Glomerular endothelial cell (primary cell): ENCODE measurements at regions not wholly inside any gene's neighbourhood (a gene's known extent, or its start where the extent isn't known, plus 50 kb on each side); places are given as distances from the start of the nearest gene placed in this dataset.

Source experiments
- DNase-seq: peaks from one replicate; pipeline ENCODE4 v3.0.0-alpha.2; 2011; ENCODE audit warnings: low read depth, low spot score; ENCODE audit errors: extremely low read depth

DNA sequence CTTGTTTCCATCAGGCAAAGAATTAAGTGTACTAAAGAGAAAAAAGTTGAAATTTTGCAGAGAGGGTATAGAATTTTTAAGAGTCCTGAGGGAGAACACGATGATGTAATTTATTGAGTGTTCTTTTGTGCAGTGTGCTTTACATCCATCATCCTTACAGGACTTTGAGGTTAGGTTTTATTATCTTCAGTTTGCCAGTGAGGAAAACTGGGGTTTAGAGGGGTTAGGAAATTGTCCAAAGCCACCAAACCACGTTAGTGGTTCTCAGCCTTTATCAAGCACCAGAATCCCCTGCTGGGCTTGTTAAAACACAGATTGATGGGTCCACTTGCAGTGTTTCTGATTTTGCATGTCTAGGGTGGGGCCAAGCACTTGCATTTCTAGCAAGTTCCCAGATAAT is 277.5 kb downstream of the KCNS3 start:
- no peak for DNase-seq

GRCh38 chr2:18154812-18155211 is 276.3 kb downstream of the KCNS3 start:
- no peak for DNase-seq

GRCh38 chr2:18154259-18154658 is 275.8 kb downstream of the KCNS3 start:
- no peak for DNase-seq

DNA sequence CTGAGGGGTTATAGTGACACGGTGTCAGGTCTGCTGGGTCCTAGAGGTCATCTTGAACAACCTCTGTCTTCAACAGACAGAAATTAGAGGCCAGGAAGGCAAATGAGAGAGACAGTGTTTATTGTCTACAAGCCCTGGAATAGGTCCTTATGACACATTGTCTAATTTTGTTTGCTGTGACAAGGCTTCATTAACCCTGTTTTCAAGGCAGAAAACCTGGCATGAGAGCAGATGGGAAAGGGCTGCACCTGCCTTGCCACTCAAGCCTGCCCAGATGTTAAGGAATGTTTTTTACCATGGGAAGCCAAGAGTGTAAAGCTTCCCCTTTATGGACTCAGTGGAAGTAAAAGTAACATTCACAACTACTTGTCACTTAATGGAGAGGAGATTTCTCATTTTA is 275.3 kb downstream of the KCNS3 start:
- no peak for DNase-seq

DNA sequence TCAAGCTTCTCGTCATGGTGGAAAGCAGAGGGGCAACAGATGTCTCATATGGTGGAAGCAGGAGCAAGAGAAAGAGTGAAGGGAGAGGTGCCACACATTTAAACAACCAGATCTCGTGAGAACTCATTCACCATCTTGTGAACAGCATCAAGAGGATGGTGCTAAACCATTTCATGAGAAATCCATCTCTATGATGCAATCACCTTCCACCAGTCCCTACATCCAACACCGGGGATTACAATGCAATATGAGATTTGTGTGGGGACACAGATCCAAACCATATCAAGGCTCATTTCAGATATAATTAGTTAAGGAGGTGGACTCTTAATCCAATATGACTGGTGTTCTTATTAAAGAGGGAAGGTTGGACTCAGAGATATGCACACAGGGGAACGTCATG is 272.8 kb downstream of the KCNS3 start:
- DNase-seq, result no peak

- DNase-seq, result peak; percentile 23
These were observed 271.3 kb downstream of the KCNS3 start for GRCh38 chr2:18149660-18150246.

DNA sequence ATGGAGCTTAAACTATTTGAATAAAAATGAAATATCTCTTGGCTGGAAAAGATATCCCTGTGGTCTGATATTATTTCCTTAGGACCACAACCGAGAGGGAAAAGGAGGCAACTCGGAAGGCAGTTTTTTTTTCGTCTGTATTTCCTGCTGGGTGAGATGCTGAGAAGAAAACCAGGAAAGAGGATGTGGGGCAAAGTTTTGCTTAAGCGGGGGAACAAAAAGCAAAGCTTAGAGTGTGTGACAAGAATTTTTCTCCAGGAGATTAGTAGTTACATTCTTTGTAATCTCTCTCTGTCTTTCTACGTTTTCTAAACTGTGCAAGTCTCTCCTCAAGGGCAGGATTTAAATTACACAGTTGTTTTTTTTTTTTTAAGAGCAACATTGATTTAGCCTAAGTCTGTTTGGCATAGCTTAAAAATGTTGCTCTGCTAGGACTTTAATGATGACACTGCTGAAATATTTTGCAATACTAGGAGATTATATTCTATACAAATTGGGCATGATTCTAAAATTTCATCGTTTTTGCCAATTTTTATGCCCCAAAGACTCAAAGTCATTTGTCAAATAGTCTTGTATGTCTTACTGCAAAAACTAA is 258.5 kb downstream of the KCNS3 start:
- no peak for DNase-seq

- no peak for DNase-seq
These were observed 254.8 kb downstream of the KCNS3 start for GRCh38 chr2:18133310-18133709.

GRCh38 chr2:18132697-18133096 is 254.2 kb downstream of the KCNS3 start:
- no peak for DNase-seq

GRCh38 chr2:18131761-18132160 is 253.3 kb downstream of the KCNS3 start:
- DNase-seq, result no peak

DNA sequence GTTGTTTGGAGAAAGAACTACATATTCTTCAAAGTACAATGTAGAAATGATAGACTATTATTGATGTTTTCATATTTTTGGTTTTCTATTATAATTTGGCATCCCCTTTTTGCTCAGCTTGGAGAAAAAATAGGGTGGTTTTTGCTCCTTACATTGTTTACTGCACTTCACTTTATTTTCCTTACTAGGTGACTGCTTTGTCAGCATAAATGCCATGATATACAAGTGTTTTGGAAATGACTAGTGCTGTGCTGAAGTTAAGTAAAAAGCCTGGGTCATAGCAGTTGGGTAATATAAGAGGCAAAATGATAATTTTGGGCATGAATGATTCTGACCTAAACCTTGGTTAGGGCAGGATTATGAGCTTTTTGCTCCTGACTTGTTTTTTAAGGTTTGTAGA is 250.9 kb downstream of the KCNS3 start:
- no peak for DNase-seq

GRCh38 chr2:18125303-18125702 is 246.8 kb downstream of the KCNS3 start:
- no peak for DNase-seq

DNA sequence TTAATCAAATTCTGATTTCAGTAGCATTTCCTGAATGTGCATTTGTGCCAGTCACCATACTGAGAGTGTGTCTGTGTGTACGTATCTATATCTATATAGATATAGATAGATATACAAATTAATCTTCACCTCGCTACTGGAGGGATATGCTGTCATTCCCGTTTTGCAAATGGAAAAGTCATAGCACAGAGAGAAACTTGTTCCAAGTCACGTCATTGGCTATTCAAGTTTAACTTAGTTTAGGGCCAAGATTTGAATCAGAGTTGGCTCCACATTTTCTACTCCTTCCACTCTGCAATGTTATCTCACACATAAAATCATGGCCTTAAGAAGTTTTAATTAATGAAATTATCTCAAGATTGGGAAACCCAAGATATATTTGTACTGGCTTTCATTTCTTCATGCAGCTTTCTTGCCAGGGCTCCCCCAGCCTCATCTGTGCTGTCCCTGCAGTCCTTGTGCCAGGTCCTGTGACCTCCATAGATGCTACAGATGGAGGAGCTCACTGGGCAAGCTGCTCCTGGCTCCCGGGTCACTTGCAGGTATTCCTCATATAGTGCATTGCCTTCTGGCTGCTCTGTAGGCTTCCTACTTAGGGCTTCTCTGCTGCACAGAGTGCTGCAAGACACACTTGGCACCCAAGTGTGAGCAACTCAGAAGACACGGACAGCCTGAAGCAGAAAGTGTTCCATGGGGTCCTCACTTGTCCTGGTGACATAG is 245.8 kb downstream of the KCNS3 start:
- DNase-seq, result no peak

DNA sequence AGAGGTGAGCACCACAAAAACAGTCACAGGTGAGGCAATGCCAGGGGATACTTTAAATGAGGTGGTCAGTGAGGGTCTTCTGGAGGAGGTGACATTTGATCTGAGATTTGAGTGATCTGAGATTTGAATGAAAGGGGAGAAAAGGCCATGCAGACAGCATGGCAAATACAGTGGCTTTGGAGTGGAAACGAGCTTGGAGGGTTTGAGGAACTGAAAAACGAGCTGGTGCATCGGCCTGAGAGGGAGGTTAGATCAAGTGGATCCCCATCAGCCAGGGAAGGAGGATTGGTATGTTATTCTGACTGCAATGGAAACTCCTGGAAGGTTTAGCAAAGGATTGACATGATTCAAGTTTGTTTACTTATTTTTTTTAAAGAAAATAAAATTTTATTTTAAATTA is 245.1 kb downstream of the KCNS3 start:
- DNase-seq, result no peak

DNA sequence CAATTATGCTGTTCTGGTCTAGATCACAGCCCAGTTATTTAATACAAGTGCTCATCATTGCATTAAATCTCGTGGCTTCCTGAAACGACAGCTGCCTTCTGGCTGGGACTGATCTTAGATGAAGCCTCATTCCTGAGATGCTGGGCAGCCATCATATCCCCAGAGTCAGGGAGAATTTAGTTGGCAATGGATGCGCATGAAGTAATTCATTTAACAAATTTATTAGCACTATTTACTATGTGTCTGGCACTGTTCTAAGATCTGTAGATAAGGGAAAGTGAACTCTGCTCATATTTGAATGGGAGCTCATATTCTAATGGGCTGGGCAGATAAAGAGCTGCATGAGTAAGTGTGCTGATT is 244.7 kb downstream of the KCNS3 start:
- no peak for DNase-seq

- DNase-seq, result no peak
These were observed 244.2 kb downstream of the KCNS3 start for GRCh38 chr2:18122544-18123210.

- no peak for DNase-seq
These were observed 241.4 kb downstream of the KCNS3 start for GRCh38 chr2:18119883-18120282.

GRCh38 chr2:18118703-18119102 is 240.2 kb downstream of the KCNS3 start:
- no peak for DNase-seq

- DNase-seq, result no peak
These were observed 239.1 kb downstream of the KCNS3 start for GRCh38 chr2:18117592-18117991.

DNA sequence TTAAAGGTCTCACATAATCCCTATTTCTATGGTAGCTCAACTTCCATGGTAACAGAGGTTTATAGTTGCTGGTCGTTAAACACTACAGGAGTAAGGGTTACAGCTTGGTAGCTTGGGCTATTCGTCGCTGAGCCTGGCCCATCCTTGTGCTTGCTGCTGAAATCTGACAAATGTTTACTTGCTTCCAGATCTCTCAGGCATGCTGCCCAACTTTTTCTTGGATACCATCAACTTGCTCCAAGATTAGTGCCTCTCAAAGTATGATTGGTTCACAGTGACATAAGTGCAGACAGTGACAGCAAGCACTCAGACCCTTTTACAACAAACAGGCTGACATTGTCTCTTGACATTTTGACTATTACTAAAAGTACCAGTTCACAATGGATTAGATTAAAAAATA is 231.8 kb downstream of the KCNS3 start:
- DNase-seq, result no peak

DNA sequence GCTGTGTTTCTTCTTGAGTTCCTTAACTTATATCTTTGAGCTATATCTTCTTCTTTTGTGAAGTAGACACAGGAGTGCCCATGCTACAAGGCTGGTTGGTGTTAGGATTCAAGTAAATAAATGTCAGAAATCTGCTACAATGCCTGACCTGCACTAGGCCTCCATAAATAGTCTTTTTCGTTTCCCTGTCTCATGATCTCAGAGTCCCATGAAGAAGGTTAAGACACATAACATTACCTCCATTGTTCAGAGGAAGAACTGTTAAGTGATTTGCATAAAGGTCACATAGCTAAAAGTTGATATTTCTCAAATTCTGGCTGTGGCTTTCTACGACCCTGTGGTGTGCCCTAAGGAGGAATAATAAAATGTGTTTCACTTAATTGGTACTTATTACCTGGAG is 228.4 kb downstream of the KCNS3 start:
- no peak for DNase-seq

- no peak for DNase-seq
These were observed 227.5 kb downstream of the KCNS3 start for GRCh38 chr2:18105929-18106328.
